ENCODE measurements at regions not wholly inside any gene's neighbourhood (a gene's known extent, or its start where the extent isn't known, plus 50 kb on each side); places are given as distances from the start of the nearest gene placed in this dataset.
"Not testable (repeated sequence)": the region's sequence is repeated elsewhere in the genome, so short reads cannot be mapped to it uniquely, and the experiment has no call there.

DNA sequence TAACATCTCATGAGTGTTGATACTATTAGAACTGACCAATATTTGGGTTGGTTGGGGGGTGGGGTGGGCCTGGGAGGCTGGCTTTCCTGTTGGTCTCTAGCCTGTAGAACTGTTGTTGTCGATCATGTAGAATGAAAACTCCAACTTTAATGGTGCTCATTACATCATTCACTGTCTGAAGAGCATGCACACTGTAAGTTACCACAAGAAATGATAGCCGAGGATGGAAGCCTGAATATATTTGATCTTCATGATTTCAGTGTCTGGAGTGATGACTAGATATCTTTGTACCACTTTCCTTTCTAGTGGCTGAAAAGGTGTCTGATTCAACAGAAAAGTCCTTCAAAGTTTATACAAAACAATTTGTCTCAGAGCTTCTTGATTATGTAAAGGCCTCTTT lies 123.6 kb downstream of the XCL2 start:
- no peak for DNase-seq (ENCODE audit: low read depth in 2 of 2)

DNA sequence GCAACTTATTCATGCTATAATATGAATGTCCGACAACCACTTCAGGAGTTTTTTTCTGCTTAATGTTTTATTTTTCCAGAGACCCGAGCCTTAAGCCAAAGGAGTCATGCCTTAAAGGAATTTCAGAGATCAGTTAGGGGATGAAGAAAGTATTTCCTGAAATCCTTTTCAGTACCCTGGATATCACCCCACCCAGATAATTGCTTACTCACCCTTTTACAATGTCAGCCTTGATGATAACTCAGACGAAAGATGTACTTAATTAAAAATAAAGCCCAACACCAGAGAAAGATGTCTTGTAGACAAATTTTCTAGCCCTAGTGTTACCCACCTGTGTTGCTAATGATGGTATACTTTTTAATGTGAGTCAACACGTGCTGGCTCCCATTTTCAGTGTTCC lies 124.1 kb downstream of the XCL2 start:
- no peak for DNase-seq (ENCODE audit: low read depth in 2 of 2)

DNA sequence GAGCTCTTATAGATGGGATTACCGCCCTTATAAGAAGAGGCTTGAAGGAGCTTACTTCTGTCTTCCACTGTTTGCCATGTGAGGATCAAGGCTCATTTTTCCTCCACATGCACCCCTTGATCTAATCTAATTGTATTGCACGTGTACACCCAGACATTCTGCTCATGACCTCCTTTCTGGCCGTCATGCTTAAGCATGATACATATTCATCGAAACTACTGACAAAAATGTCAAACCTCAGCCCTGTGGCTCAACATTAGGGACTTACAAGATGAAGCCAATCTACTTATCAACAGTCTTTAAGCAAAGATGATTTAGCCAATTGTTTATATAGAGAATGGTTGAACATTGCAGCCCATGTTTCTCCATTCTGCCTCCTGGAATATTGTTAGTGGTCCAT lies 127.6 kb downstream of the XCL2 start:
- no peak for DNase-seq (ENCODE audit: low read depth in 2 of 2)

DNA sequence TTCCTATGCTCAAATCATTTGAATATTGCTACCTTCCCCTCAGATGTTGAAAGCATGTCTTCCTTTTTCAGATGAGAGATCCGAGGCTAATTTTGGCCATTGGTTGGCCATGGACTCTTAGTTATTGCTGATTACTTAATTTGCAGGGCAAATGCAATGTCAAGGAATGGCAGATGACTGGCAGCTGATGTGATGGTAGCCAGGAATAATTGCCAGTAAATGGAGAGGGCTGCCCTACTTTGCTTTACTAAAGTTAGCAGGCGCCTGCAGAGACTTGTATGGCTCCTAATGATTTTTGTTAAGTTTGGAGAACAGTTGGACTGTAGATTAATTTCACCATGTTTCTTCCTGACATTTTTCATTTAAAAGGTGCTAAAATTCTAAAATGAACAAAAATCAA lies 128.9 kb downstream of the XCL2 start:
- no peak for DNase-seq (ENCODE audit: low read depth in 2 of 2)

DNA sequence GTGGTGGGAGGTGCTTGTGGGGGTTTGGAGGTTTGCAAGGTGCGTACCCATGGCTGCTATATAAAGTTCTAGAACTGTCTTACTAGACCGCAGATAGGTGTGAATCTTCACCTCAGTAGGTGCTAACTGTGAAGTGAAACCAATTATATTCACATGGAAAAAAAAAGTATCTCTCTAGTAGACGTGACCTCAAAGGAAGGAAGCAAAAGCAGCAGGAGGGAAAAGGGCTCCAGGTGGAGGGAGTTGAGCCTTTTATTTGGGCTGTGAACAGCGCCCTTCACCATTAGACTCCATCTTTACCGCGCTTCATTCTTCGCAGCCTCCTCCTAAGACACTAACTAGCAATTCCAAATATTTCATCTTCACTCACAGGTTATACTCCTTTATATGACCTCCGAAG lies 129.8 kb downstream of the TBX19 start:
- no peak for DNase-seq (ENCODE audit: low read depth in 2 of 2)

DNA sequence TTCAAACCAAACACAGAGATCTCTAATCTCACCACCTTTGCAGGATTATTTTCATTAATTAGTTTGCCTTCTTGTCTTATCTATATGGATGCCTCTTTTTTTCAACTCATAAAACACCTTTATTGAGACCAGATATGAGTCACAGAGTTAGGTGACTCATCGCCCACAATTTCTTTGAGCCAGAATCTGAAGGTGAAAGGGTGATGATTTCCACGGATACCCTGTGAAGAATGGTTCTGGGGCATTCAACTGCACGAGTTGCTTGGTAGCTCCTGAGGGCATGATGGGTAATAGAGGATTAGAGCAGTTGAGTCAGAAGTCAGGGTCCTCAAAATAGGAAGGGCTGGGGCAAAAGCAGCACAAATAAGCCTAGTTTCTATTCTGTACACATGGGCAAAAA lies 128.2 kb downstream of the TBX19 start:
- DNase-seq (ENCODE audit: low read depth in 2 of 2): peak; percentile 19 to 36

DNA sequence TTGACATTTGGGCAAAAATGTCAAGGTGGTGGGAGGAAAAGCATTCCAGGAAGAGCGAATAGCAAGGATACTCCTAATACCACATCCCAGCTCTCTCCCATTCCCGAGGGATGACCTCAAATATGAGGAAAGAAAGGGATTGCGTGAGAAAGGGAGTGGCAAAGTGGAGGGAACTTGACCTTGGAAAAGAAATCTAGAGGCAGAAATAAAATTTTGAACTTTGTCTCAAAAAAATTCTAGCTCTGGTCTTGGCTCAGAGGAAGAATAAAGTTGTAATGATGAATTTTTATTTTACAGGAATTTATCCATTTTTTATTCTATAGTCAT lies 127.8 kb downstream of the TBX19 start:
- no peak for DNase-seq (ENCODE audit: low read depth in 2 of 2)

DNA sequence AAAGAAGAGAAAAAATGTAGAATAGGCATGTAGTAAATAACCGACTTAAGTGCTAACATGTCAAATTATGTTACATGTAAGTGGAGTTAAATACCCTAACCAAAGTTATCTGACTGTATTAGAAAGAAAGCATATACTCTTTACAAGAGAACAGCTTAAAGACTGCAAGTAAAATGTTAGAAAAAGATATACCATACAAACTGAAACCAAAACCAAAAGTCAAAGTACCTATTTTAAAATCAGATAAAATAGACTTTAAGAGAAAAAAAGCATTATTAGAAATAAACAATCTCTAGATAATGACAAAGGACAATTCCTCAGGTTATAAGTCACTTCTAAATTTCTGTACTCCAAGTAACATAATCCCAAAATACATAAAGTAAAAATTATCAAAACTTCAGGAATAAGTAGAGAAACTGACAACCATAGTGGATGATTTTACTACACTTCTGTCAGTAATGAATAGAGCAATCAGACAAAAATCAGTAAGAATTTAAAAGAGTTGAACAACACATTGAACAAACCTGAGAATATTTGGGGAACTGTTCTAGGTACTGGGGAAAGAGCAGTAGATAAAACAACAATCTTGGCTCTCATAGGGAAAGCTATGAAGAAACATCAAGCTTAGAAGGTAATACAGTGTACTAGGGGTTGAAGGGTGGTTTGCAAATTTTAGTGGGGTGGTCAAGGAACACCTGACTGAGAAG lies 127.3 kb downstream of the TBX19 start:
- no peak for DNase-seq (ENCODE audit: low read depth in 2 of 2)

DNA sequence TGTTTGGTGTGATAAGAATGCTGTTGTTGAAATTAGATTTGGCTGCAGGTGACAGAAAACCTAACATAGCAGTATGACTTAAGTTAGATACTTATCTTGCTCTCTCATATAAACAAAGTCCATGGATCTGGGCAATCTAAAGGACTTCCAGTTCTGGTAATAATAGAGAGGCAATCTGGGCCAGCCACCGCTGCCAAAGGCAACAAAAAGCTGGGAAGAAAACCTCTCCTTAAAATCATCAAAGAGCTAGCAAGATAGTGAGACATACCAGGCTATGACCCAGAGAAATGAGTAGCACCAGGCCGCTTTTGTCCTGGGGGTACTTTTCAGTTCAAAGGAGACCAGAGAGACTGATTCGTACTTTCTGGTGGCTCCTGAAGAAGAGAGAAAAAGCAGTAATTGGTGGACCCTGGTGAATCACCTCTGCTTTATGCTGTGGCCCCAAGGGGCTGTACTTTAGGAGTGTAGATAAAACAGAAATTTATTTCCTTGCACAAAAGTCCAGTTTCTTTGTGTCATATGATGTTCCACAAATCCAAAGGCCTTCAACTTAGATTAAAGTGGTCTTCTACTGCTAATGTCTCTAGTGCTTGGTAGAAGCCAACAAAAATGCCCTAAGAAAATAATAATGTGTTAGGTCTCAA lies 125.4 kb downstream of the TBX19 start:
- no peak for DNase-seq (ENCODE audit: low read depth in 2 of 2)

DNA sequence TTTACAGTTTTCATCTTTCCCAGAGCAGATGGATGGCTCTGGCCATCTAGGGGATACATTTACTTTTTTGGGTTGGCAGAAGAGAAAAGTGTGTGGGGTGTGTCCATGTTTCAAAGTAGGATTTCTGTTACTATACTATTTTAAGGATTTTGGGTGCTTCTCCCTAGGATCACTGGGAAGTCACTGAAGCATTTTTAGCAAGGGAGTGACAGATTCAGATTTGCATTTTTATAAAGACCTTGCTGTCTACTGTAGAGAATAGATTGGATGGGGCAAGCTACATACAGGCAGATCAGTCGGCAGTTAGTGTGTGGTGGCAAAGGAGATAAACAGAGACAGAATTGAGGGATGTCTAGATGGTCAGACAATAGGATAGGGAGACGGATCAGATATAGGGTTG lies 122.5 kb downstream of the TBX19 start:
- DNase-seq (ENCODE audit: low read depth in 2 of 2): no peak

DNA sequence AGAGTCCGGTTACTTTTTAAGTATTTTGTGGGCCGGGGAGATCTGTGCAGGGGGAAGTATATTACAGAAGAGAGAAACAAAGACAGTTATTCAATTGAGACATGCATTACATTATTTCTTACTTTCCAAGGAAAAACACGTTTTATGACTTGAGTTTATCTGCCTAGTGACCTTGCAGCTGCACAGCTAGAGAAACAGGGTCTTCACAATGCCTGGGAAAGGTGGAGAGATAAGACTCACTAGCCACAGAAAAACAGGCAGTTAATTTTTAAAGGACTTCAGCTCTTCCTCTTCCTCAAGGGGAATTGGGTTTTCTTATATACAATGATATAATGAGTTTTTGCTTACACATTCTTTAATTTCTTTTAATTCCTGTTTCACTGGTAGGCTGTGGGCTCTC lies 121.8 kb downstream of the TBX19 start:
- not testable (repeated sequence) for DNase-seq (ENCODE audit: low read depth in 2 of 2)

DNA sequence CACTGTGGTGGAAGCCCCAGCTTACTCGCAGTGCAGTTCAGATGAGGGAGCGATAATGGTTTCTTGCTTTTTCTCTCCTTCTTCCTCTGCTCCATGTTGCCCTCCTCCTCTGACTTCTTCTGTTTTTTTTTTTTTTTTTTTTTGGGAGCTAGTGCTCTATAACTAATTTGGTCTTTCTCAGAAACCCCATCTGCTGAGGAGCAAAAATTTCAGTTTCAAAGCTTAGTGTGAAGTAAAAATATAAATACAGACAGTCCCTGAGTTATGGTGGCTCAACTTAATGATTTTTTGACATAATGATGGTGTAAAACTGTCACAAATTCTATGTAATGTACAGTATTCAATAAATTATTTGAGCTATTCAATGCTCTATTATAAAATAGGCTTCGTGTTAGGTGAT lies 120.7 kb downstream of the TBX19 start:
- no peak for DNase-seq (ENCODE audit: low read depth in 2 of 2)

DNA sequence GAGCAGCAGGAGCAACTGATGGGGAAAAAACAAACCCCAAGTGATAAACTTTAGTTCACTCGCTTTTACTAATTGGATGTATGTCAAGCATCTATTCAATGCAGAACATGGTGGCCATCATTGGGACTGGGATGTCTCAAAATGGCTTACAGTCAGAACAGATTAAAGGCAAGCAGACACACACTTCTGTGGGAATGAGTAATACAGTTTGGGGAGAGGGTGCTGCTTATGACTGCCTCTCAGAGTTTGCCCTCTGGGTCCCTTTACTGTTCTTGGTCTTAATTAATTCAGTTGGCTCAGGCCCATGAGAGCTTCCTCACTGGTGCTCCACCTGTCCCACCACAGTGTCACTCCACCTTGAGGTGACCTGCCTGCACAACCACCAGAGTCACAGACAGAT lies 119.5 kb downstream of the TBX19 start:
- no peak for DNase-seq (ENCODE audit: low read depth in 2 of 2)

DNA sequence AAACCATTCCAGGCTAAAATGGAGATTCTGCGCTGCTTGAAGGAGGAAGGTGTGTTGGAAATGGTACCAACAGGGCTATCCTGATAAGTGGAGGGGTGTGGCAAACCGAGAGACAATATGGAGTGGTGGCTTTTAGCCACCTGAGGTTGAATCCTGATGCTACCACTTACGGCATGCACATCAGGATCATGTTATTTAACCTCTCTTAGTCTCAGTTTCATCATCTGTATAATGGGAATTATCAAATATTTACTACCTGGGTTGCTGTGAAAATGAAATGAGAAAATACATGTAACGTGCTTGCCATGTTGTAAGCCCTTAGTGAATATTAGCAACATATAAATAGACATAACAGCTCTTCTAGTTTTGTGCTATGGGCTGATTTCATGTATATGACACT lies 117.1 kb downstream of the TBX19 start:
- no peak for DNase-seq (ENCODE audit: low read depth in 2 of 2)

DNA sequence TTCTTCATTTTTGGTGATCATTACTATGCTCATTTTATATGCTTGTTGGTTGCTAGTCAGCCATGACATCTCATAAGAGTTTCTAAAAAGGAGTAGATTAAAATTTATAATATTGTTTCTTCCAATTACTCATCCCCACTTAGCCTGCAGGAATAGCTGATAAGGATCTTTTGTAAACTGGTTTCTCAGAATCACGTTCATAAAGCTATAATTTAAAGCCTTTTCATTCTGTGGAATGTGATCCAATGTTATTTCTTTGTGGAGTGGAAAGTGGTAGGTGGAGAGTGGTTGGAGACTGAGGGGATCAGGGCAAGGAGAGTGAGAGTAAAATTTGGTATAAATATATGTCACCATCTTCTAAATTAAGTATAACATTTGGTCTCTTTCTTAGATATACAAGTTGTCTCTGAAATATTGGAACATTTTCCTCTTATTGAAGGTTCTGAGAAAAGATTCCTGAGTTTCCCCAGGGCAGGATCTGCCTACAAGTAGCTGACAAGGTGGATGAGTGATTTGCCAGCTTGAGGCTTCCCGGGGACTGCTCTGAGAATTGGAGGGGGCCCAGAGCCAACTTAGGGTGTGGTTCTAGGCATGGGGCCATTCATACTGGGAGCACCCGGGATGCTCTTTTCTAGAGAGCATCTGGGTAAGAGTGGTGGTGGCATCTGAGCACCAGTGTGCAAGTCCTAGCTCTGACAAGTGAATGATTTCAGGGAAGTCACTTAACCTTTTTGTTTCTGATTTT lies 116.4 kb downstream of the TBX19 start:
- DNase-seq (ENCODE audit: low read depth in 2 of 2): no peak

DNA sequence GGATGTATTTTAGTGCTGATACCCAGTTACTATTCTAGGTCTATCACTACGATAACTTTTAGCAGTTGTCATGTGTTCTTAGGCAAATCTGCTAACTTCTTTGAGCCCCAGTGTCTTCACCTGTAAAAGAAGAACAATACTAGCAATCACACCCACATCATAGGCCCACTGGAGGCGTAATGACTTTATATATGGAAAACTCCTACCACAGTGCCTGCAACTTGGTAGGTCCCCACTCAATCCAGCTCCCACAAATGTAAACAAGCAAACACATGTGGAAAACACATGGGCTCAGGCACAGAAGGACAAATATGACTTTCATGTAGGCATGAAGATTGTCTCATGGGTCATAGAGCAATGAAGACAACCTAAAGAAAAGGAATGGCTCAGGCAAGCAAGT lies 115.8 kb downstream of the TBX19 start:
- no peak for DNase-seq (ENCODE audit: low read depth in 2 of 2)

DNA sequence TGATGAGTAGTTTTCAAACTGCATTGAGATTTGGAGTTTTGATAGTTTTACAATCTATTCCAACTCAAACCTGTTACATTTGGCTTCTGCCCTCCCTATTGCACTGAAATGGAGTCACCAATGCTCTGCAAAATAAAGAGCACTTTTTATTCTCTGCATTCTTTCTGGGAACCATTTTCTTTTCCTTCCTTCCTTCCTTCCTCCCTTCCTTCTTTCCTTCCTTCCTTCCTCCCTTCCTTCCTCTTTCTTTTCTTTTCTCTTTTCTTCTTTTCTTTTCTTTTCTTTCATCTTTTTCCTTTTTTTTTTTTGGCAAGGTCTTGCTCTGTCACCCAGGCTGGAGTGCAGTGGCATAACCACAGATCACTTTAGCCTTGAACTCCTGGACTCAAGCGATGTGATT lies 114.2 kb downstream of the TBX19 start:
- no peak for DNase-seq (ENCODE audit: low read depth in 2 of 2)

DNA sequence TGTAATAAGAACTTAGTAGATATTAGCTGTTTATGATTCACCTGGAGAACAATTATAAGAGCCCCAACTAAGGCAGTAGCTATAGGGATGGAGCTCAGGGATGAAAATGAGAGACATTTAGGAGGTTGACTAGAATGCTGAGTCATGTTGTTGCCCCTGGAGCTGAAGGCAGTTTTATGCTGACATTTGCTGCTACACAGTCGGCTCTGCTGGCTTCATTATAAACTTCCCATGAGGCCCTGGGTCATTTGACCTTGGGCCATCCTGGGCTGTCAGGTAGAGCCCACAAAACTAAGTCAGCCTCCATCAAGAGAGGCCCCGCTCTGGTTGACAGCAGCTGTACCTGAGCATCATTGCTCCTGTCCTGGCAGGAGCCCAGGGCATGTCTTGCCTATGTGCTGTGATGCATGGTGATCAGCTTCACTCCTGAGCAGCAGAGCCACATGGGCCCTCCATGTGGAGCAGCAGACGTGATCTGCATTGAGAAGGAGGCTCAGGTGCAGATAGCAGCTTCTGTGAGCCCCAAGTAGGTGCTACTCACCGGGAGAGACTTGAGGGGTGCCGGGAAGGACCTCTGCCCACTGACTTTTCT lies 112.4 kb downstream of the TBX19 start:
- DNase-seq (ENCODE audit: low read depth in 2 of 2): no peak

DNA sequence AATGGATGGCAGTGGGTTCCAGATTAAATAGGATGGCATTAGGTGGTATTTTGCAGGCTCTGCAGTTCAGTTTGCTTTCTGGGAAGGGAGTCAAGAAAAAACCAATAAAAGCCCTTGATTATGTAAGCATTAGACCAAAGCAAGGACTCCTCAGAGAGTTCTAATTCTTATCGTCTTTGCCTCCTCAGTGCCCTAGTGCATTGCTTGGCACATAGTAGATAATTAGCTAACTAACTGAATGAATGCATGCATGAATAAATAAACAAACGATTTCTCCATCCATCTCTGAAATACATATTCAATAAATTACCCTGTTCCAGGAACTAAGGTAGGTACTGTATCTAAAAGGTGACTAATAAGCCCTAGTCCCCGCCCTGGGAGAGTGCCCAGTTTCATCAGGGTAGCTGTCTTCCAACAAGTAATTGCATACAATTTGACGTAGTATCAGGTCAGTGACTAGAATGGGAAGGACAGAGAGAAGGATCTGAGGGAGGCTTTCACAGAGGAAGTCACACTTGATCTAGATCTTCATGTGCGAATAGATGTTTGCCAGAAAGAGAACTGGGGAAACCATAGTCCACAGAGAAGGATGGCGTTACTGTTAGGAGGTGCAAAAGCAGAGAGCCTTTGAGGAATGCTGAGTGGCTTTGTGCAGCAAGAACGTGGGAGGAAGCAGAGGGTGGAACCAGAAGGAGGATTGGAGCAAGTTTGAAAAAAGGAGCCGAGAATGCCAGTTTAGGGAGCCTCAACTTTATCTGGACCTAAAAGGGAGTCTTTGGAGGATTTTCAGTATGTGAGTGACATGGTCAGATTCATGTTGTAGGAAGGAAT lies 111.4 kb downstream of the TBX19 start:
- no peak for DNase-seq (ENCODE audit: low read depth in 2 of 2)

DNA sequence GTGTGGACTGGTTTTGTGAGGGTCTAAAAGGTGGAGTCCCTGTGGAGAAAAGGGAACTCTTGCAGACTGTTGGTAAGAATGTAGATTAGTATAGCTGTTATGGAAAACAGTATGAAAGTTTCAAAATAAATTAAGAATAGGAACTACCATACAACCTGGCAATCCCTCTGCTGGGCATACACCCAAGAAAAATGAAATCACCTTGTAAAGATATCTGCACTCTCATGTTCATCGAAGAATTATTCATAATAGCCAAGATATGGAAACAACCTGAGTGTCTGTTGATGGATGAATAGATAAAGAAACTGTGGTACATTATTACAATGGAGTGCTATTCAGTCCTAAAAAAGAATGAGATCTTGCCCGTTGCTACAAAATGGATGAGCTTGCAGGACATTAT lies 109.6 kb downstream of the TBX19 start:
- DNase-seq (ENCODE audit: low read depth in 2 of 2): no peak

DNA sequence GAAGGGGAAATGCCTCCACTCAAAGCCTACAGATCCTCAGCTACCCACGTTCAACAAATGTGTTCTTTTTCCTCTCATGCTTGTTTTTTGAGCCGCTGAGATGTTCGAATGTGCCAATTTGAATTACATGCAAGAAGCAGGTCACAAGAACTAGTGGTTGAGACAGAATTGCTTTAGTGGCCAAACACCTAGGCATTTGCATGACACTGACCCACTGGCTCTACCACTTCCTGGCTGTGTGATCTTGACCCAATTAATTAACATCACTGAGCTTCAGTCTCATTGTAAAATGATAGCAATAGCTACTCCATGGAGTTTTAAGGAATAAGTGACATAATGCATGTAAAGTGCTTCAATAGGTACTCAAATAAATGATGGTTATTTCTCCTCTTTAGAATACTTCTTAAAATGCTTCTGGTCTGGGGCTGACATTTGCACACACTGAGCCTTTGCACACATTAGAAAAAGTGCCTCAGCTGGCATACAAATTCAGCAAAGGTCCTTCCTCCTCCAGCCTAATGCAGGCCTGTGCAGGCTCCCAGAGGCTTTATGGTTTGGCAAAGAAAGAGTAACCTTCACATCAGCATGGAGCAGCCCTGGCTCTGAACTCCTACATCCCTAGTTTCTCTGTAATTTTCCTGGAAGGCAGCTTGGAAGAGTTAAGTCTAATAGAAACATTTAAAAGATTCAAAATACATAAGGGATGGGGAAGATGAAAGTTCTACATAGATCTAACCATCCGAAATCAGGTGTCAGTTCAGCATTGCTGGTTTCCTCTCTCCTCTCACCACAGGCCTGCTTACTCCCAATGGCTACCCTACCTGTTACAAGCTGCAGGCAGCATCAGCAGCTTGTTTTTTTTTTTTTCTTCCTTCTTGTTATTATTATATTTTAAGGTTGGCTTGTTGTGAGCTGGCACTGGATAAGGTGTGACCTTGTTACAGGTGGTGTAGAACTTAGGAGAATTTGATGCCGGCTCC lies 107.4 kb downstream of the TBX19 start:
- no peak for DNase-seq (ENCODE audit: low read depth in 2 of 2)
